PFSK-1 (cell line): ENCODE measurements at regions not wholly inside any gene's neighbourhood (a gene's known extent, or its start where the extent isn't known, plus 50 kb on each side); places are given as distances from the start of the nearest gene placed in this dataset.

ENCODE experiments used
- POLR2AphosphoS5 ChIP-seq: IDR thresholded peaks from 2 replicates; pipeline ENCODE4 v1.6.1; 2012; ENCODE audit warnings: low read depth, mild to moderate bottlenecking, control low read depth, low read length, moderate library complexity
- REST ChIP-seq, 2 experiments: IDR thresholded peaks; 2 replicates each; pipeline versions ENCODE4 v1.6.1 to v1.8.0; 2011 to 2012; ENCODE audit warnings: low read depth in 2 of 2, low read length in 2 of 2, control low read depth in 1 of 2, inconsistent platforms in 1 of 2, mild to moderate bottlenecking in 1 of 2, moderate library complexity in 1 of 2; ENCODE audit not compliant: insufficient read depth in 1 of 2

DNA sequence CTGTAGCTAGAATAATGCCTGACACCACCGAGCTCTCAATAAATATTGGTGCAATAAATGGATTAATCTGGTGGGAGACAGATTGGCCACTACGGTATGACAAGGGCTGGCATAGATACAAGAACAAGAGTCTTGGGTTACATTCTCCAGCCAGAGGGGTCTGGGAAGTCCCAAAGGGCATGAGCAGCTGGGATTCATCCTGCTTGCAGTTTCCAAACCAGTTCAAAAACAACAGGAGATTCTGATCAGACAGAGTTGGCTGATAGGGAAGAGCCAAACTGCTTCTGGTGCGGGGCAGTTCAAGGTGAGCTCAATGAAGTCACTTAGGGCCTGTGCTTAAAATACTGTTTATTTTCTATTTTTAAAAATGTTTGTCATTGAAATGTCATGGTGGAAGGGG is 266.9 kb downstream of the TNS1 start:
- TF ChIP-seq POLR2AphosphoS5 (no peak), REST (IDR thresholded peaks at IDR 0.05; ENCODE audit: insufficient read depth in 1 of 2, low read depth in 2 of 2, low read length in 2 of 2) (no peak)
